ENCODE measurements at regions not wholly inside any gene's neighbourhood (a gene's known extent, or its start where the extent isn't known, plus 50 kb on each side); places are given as distances from the start of the nearest gene placed in this dataset.

- DNase-seq (ENCODE audit: low read depth): no peak
- no peak for TF ChIP-seq CTCF (IDR thresholded peaks at IDR 0.05; ENCODE audit: control insufficient read depth, extremely low read depth, insufficient read depth)
- no peak overlapping the region for H3K4me3 ChIP-seq (ENCODE audit: low read depth, low read length)
These were observed 55.2 kb upstream of the MED9 start for GRCh38 chr17:17421346-17422216.

GRCh38 chr17:17422217-17422610 lies 54.6 kb upstream of the MED9 start:
- no peak for TF ChIP-seq CTCF (IDR thresholded peaks at IDR 0.05; ENCODE audit: control insufficient read depth, extremely low read depth, insufficient read depth)
- DNase-seq (ENCODE audit: low read depth): no peak
- no peak overlapping the region for H3K4me3 ChIP-seq (ENCODE audit: low read depth, low read length)

GRCh38 chr17:17422641-17423040 lies 54.2 kb upstream of the MED9 start:
- TF ChIP-seq CTCF (IDR thresholded peaks at IDR 0.05; ENCODE audit: control insufficient read depth, extremely low read depth, insufficient read depth): no peak
- H3K4me3 ChIP-seq (ENCODE audit: low read depth, low read length): no peak overlapping the region
- no peak for DNase-seq (ENCODE audit: low read depth)

- no peak overlapping the region for H3K4me3 ChIP-seq (ENCODE audit: low read depth, low read length)
- no peak for DNase-seq (ENCODE audit: low read depth)
- TF ChIP-seq CTCF (IDR thresholded peaks at IDR 0.05; ENCODE audit: control insufficient read depth, extremely low read depth, insufficient read depth): no peak
These were observed 53.1 kb upstream of the MED9 start for GRCh38 chr17:17423656-17424055.

- H3K4me3 ChIP-seq (ENCODE audit: low read depth, low read length): no peak overlapping the region
- DNase-seq (ENCODE audit: low read depth): no peak
- no peak for TF ChIP-seq CTCF (IDR thresholded peaks at IDR 0.05; ENCODE audit: control insufficient read depth, extremely low read depth, insufficient read depth)
These were observed 52.2 kb upstream of the MED9 start for GRCh38 chr17:17424552-17424951.

GRCh38 chr17:17425005-17425404 lies 51.8 kb upstream of the MED9 start:
- no peak for DNase-seq (ENCODE audit: low read depth)
- no peak for TF ChIP-seq CTCF (IDR thresholded peaks at IDR 0.05; ENCODE audit: control insufficient read depth, extremely low read depth, insufficient read depth)
- no peak overlapping the region for H3K4me3 ChIP-seq (ENCODE audit: low read depth, low read length)

- no peak for TF ChIP-seq CTCF (IDR thresholded peaks at IDR 0.05; ENCODE audit: control insufficient read depth, extremely low read depth, insufficient read depth)
- no peak for DNase-seq (ENCODE audit: low read depth)
- no peak overlapping the region for H3K4me3 ChIP-seq (ENCODE audit: low read depth, low read length)
These were observed 51.2 kb upstream of the MED9 start for GRCh38 chr17:17425591-17425990.
